ENCODE measurements at regions not wholly inside any gene's neighbourhood (a gene's known extent, or its start where the extent isn't known, plus 50 kb on each side); places are given as distances from the start of the nearest gene placed in this dataset.

DNA sequence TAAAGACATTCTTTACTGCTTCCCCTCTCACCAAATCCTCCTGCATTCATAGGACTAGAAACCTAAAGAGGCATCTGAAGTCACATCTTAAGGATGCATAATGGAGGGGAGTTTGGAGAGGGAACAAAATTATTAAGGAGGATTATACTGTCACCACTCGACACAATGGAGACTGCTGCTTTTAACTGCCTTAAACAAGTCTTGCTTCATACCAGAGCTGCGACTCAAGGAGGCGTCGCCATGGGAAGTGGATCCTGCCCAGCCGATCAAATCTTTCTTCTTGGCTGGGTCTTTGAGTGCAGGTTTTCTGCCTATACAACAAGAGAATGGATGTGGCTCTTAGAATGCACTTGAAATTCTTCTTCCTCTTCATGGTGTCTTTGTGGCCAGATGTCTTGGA, 66.7 kb upstream of the FOXE1 start:
- no peaks in the 10 kb centered on the region for H3K9me3 Mint-ChIP-seq
- CTCF ChIA-PET = no interaction called here
- H3K27me3 ChIP-seq (ENCODE audit: control insufficient read depth in 1 of 2, insufficient read depth in 2 of 2, low read length in 2 of 2) = peaks cover 5 to 13% of the 10 kb centered on the region in 2 experiments
- no peaks in the 10 kb centered on the region for H3K4me1 Mint-ChIP-seq (ENCODE audit: low read depth)
- H3K27ac Mint-ChIP-seq = no peak overlapping the region
- no peaks in the 10 kb centered on the region for H3K9me3 ChIP-seq (ENCODE audit: control insufficient read depth in 1 of 2, insufficient read depth in 1 of 2, low read length in 2 of 2)
- H3K4me3 Mint-ChIP-seq = no peak overlapping the region
- H3K4me1 ChIP-seq (ENCODE audit: insufficient read depth, low read length) = no peaks in the 10 kb centered on the region
- ATAC-seq (ENCODE audit: poor library complexity) = no peak
- POLR2A ChIA-PET = no interaction called here
- no peak overlapping the region for H3K4me3 ChIP-seq (ENCODE audit: low read length)
- H3K36me3 Mint-ChIP-seq (ENCODE audit: low read depth) = no peaks in the 10 kb centered on the region
- H3K36me3 ChIP-seq (ENCODE audit: insufficient read depth, low read length) = no peaks in the 10 kb centered on the region
- TF ChIP-seq, protein P1, sequence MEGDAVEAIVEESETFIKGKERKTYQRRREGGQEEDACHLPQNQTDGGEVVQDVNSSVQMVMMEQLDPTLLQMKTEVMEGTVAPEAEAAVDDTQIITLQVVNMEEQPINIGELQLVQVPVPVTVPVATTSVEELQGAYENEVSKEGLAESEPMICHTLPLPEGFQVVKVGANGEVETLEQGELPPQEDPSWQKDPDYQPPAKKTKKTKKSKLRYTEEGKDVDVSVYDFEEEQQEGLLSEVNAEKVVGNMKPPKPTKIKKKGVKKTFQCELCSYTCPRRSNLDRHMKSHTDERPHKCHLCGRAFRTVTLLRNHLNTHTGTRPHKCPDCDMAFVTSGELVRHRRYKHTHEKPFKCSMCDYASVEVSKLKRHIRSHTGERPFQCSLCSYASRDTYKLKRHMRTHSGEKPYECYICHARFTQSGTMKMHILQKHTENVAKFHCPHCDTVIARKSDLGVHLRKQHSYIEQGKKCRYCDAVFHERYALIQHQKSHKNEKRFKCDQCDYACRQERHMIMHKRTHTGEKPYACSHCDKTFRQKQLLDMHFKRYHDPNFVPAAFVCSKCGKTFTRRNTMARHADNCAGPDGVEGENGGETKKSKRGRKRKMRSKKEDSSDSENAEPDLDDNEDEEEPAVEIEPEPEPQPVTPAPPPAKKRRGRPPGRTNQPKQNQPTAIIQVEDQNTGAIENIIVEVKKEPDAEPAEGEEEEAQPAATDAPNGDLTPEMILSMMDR (IDR thresholded peaks at IDR 0.05) = no peak
- DNase-seq = no peak
- H3K27me3 Mint-ChIP-seq = peaks cover 44% of the 10 kb centered on the region
- no peak overlapping the region for H3K27ac ChIP-seq (ENCODE audit: low read depth in 1 of 2, low read length in 2 of 2)
- intact Hi-C loops (cut with DNase I, micrococcal nuclease) = no loop called here

DNA sequence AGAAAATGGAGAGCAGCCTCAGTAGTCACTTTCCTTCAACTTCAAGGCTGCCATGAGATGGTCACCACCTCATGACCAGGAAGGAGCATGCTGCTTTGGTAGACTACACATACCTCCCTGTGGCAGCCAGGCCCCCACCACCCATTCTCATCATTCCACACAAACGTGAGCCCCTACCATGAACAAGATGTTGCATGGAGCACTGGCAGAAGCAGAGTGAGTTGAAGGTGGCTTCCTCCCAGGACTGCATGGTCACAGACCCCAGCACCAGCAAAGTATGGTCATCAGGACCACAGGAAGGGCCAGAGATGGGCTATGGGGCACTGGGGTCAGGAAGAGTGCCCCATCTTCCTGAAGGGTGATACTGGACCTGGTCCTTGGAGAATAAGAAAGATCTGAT, 65.5 kb upstream of the FOXE1 start:
- Histone ChIP-seq H3K27me3 (ENCODE audit: control insufficient read depth in 1 of 2, insufficient read depth in 2 of 2, low read length in 2 of 2) (peaks cover 5 to 13% of the 10 kb centered on the region in 2 experiments), H3K36me3 (ENCODE audit: insufficient read depth, low read length) (no peaks in the 10 kb centered on the region), H3K4me1 (ENCODE audit: insufficient read depth, low read length) (no peaks in the 10 kb centered on the region), H3K27ac (ENCODE audit: low read depth in 1 of 2, low read length in 2 of 2) (no peak overlapping the region), H3K4me3 (ENCODE audit: low read length) (no peak overlapping the region), H3K9me3 (ENCODE audit: control insufficient read depth in 1 of 2, insufficient read depth in 1 of 2, low read length in 2 of 2) (no peaks in the 10 kb centered on the region)
- Mint-ChIP-seq H3K9me3 (no peaks in the 10 kb centered on the region), H3K36me3 (ENCODE audit: low read depth) (no peaks in the 10 kb centered on the region), H3K27me3 (peaks cover 35% of the 10 kb centered on the region), H3K4me3 (no peak overlapping the region), H3K4me1 (ENCODE audit: low read depth) (no peaks in the 10 kb centered on the region), H3K27ac (no peak overlapping the region)
- CTCF ChIA-PET = interaction anchor here (0.5 kb wide), 1 partner anchor 166 kb away, joined by 3 read pairs; no protein-coding TSS in a partner anchor
- POLR2A ChIA-PET = no interaction called here
- no peak for DNase-seq
- intact Hi-C loops (cut with DNase I, micrococcal nuclease) = no loop called here
- TF ChIP-seq, protein P1 (IDR thresholded peaks at IDR 0.05) = no peak
- ATAC-seq (ENCODE audit: poor library complexity) = no peak

DNA sequence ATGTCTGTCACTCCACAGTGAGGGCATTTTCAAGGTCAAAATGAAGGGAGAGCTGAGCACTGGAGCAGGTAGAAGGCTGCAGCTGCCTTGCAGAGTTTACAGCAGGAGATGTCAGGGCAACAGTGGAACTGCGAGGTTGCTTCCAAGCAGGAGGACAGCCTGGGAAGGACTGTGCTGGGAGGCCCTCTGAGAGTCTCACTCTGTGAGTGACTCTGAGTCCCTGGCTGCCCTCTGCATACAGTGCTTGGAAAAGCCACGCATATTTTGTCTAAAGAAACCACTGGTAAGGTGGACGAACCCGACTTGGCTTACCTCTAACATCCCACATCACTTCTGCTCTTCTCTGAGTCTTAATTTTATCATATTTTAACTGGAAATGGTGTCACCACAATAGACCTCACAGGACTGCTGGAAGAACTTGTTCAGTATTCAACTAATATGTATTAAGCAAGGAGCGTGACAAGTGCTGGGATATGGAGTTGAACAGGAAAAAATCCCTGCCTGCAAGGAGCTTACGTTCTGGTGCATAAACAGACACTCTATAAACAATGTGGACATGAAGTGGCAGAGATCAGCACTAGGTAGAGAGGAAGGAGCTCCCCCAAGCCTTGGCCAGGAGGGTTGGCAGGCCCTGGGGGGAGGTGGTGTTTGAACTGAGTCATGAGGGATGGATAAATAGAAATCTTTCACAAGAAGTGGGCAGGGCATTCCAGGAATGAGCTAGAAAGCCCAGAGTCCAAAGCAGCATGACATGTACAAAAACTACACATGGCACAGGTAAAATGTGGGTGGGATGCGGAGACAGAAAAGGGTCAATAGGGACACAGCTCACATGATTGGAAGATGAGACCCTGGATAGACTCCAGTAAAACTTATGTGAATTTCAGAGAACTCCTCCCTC, 64.0 kb upstream of the FOXE1 start:
- no peaks in the 10 kb centered on the region for H3K4me1 ChIP-seq (ENCODE audit: insufficient read depth, low read length)
- CTCF ChIA-PET = no interaction called here
- H3K9me3 Mint-ChIP-seq = no peaks in the 10 kb centered on the region
- no peaks in the 10 kb centered on the region for H3K36me3 Mint-ChIP-seq (ENCODE audit: low read depth)
- DNase-seq (no peak), ATAC-seq (ENCODE audit: poor library complexity) (no peak)
- TF ChIP-seq, protein P1 (IDR thresholded peaks at IDR 0.05) = no peak
- no peak overlapping the region for H3K4me3 ChIP-seq (ENCODE audit: low read length)
- H3K4me3 Mint-ChIP-seq = no peak overlapping the region
- H3K27me3 ChIP-seq (ENCODE audit: control insufficient read depth in 1 of 2, insufficient read depth in 2 of 2, low read length in 2 of 2) = peaks cover 0 to 9% of the 10 kb centered on the region in 2 experiments
- POLR2A ChIA-PET = no interaction called here
- H3K27ac ChIP-seq (ENCODE audit: low read depth in 1 of 2, low read length in 2 of 2) = no peak overlapping the region
- no peaks in the 10 kb centered on the region for H3K4me1 Mint-ChIP-seq (ENCODE audit: low read depth)
- no peaks in the 10 kb centered on the region for H3K9me3 ChIP-seq (ENCODE audit: control insufficient read depth in 1 of 2, insufficient read depth in 1 of 2, low read length in 2 of 2)
- peaks cover 26% of the 10 kb centered on the region for H3K27me3 Mint-ChIP-seq
- no peak overlapping the region for H3K27ac Mint-ChIP-seq
- H3K36me3 ChIP-seq (ENCODE audit: insufficient read depth, low read length) = no peaks in the 10 kb centered on the region
- intact Hi-C loops (cut with DNase I, micrococcal nuclease) = no loop called here
